SU-DHL-6 (cell line): ENCODE measurements at regions not wholly inside any gene's neighbourhood (a gene's known extent, or its start where the extent isn't known, plus 50 kb on each side); places are given as distances from the start of the nearest gene placed in this dataset.

Experiments
- H2AFZ ChIP-seq: fragments of 200-600 bp; sonication (generic); 2 replicates; pipeline ENCODE4 v1.6.1; 2014; ENCODE audit warnings: low read depth, mild to moderate bottlenecking, moderate library complexity, mixed read lengths, antibody characterized with exemption, low read length; ENCODE audit not compliant: severe bottlenecking
- H3F3A ChIP-seq: fragments of 200-600 bp; shearing (Covaris generic); 2 replicates; pipeline ENCODE4 v1.6.0; 2016; ENCODE audit warnings: antibody characterized with exemption, mild to moderate bottlenecking; ENCODE audit not compliant: insufficient read depth
- H3K27ac ChIP-seq: fragments of 200-600 bp; sonication (generic); 2 replicates; pipeline ENCODE4 v1.5.1; 2016; ENCODE audit warnings: low read depth, mild to moderate bottlenecking, low read length, moderate library complexity, mixed read lengths
- H3K27me3 ChIP-seq: fragments of 200-600 bp; sonication (generic), shearing (Covaris generic); 2 replicates; pipeline ENCODE4 v1.6.0; 2014; ENCODE audit warnings: mild to moderate bottlenecking, low read length
- H3K36me3 ChIP-seq: fragments of 200-600 bp; sonication (generic); 2 replicates; pipeline ENCODE4 v1.6.1; 2014; ENCODE audit warnings: mild to moderate bottlenecking, low read length, mixed read lengths
- H3K4me2 ChIP-seq: fragments of 300-600, 200-600 bp; shearing (Covaris generic), sonication (generic); 2 replicates; pipeline ENCODE4 v1.6.0; 2014; ENCODE audit warnings: low read length, low read depth, mild to moderate bottlenecking; ENCODE audit not compliant: poor library complexity, severe bottlenecking
- H3K4me3 ChIP-seq: fragments of 200-600 bp; sonication (generic); 2 replicates; pipeline ENCODE4 v1.5.1; 2014; ENCODE audit warnings: antibody characterized with exemption, low read length, mild to moderate bottlenecking, mixed read lengths; ENCODE audit not compliant: insufficient read depth, poor library complexity, severe bottlenecking
- H3K79me2 ChIP-seq: fragments of 200-600 bp; sonication (generic); 2 replicates; pipeline ENCODE4 v1.6.1; 2014; ENCODE audit warnings: mild to moderate bottlenecking, low read length, moderate library complexity; ENCODE audit not compliant: insufficient read depth
- H3K9ac ChIP-seq: fragments of 200-600 bp; sonication (generic); 2 replicates; pipeline ENCODE4 v1.7.0; 2014; ENCODE audit warnings: mild to moderate bottlenecking, low read length
- H3K9me2 ChIP-seq: fragments of 200-600 bp; sonication (generic); replicated peaks from 2 replicates; pipeline ENCODE4 v1.6.1; 2014; ENCODE audit warnings: low read length; ENCODE audit not compliant: insufficient read depth
- H3K9me3 ChIP-seq: fragments of 200-600 bp; sonication (generic); 2 replicates; pipeline ENCODE4 v1.6.1; 2014; ENCODE audit warnings: low read length, mixed read lengths; ENCODE audit not compliant: insufficient read depth
- H4K20me1 ChIP-seq: fragments of 200-600 bp; sonication (generic); 2 replicates; pipeline ENCODE4 v1.6.1; 2014; ENCODE audit warnings: low read depth, mild to moderate bottlenecking, antibody characterized with exemption, low read length, moderate library complexity, mixed read lengths
- CTCF ChIP-seq: fragments of 200-600 bp; sonication (generic); IDR thresholded peaks from one replicate; pipeline ENCODE4 v1.5.1; 2017; ENCODE audit warnings: antibody characterized with exemption, mild to moderate bottlenecking, low read length, moderate library complexity; ENCODE audit not compliant: insufficient read depth, poor library complexity, severe bottlenecking
- EZH2phosphoT487 ChIP-seq: fragments of 200-600 bp; sonication (generic), shearing (Covaris generic); conservative IDR thresholded peaks from 2 replicates; pipeline ENCODE4 v1.6.1; 2018; ENCODE audit warnings: mild to moderate bottlenecking, antibody characterized with exemption, low read length, moderate library complexity, mixed read lengths

GRCh38 chr7:106372126-106372525 lies 87.3 kb upstream of the NAMPT start:
- H3K9ac ChIP-seq, result no peak overlapping the region
- H2AFZ ChIP-seq, result no peak overlapping the region
- no peaks in the 10 kb centered on the region for H3F3A ChIP-seq
- H3K4me3 ChIP-seq, result no peak overlapping the region
- H3K36me3 ChIP-seq, result no peaks in the 10 kb centered on the region
- no peak overlapping the region for H3K27ac ChIP-seq
- H3K4me2 ChIP-seq, result no peak overlapping the region
- TF ChIP-seq EZH2phosphoT487, result no peak
- no peak for TF ChIP-seq CTCF
- H3K79me2 ChIP-seq, result no peaks in the 10 kb centered on the region
- no peaks in the 10 kb centered on the region for H3K9me2 ChIP-seq
- H4K20me1 ChIP-seq, result no peaks in the 10 kb centered on the region
- no peaks in the 10 kb centered on the region for H3K27me3 ChIP-seq
- H3K9me3 ChIP-seq, result no peaks in the 10 kb centered on the region

GRCh38 chr7:106371629-106372028 lies 86.8 kb upstream of the NAMPT start:
- Histone ChIP-seq H3K9me2 (no peaks in the 10 kb centered on the region), H3K79me2 (no peaks in the 10 kb centered on the region), H3K27ac (no peak overlapping the region), H3K27me3 (no peaks in the 10 kb centered on the region), H2AFZ (no peak overlapping the region), H3K36me3 (no peaks in the 10 kb centered on the region), H4K20me1 (no peaks in the 10 kb centered on the region), H3K9me3 (no peaks in the 10 kb centered on the region), H3K4me2 (no peak overlapping the region), H3F3A (no peaks in the 10 kb centered on the region), H3K9ac (no peak overlapping the region), H3K4me3 (no peak overlapping the region)
- TF ChIP-seq CTCF, result no peak
- no peak for TF ChIP-seq EZH2phosphoT487

GRCh38 chr7:106370542-106370941 lies 85.8 kb upstream of the NAMPT start:
- H3K9ac ChIP-seq, result no peak overlapping the region
- TF ChIP-seq CTCF (no peak), EZH2phosphoT487 (no peak)
- H3F3A ChIP-seq, result no peaks in the 10 kb centered on the region
- no peaks in the 10 kb centered on the region for H3K9me3 ChIP-seq
- no peak overlapping the region for H3K4me2 ChIP-seq
- no peak overlapping the region for H3K4me3 ChIP-seq
- H2AFZ ChIP-seq, result no peak overlapping the region
- no peaks in the 10 kb centered on the region for H3K27me3 ChIP-seq
- H3K9me2 ChIP-seq, result no peaks in the 10 kb centered on the region
- no peaks in the 10 kb centered on the region for H4K20me1 ChIP-seq
- H3K79me2 ChIP-seq, result no peaks in the 10 kb centered on the region
- H3K36me3 ChIP-seq, result no peaks in the 10 kb centered on the region
- no peak overlapping the region for H3K27ac ChIP-seq

GRCh38 chr7:106369816-106370215 lies 85.0 kb upstream of the NAMPT start:
- Histone ChIP-seq H3K36me3 (no peaks in the 10 kb centered on the region), H3F3A (no peaks in the 10 kb centered on the region), H3K27ac (no peak overlapping the region)

More at GRCh38 chr7:106369816-106370215, 85.0 kb upstream of the NAMPT start:
- no peak overlapping the region for H3K9ac ChIP-seq
- no peaks in the 10 kb centered on the region for H3K9me3 ChIP-seq
- no peak overlapping the region for H3K4me3 ChIP-seq
- no peaks in the 10 kb centered on the region for H4K20me1 ChIP-seq
- H3K27me3 ChIP-seq, result no peaks in the 10 kb centered on the region
- no peaks in the 10 kb centered on the region for H3K9me2 ChIP-seq
- no peak overlapping the region for H2AFZ ChIP-seq
- no peak overlapping the region for H3K4me2 ChIP-seq
- H3K79me2 ChIP-seq, result no peaks in the 10 kb centered on the region
- TF ChIP-seq CTCF, result no peak
- TF ChIP-seq EZH2phosphoT487, result no peak
